Fibroblast of villous mesenchyme (primary cell): ENCODE measurements at regions not wholly inside any gene's neighbourhood (a gene's known extent, or its start where the extent isn't known, plus 50 kb on each side); places are given as distances from the start of the nearest gene placed in this dataset.
"Not testable (repeated sequence)": the region's sequence is repeated elsewhere in the genome, so short reads cannot be mapped to it uniquely, and the experiment has no call there.

Source experiments
- DNase-seq: peaks from one replicate; pipeline ENCODE4 v3.0.0-alpha.2; 2010; ENCODE audit warnings: low read depth
- H3K4me3 ChIP-seq: 2 replicates; pipeline ENCODE4 v1.5.1; 2011; ENCODE audit warnings: low read depth, mild to moderate bottlenecking, low read length
- TF ChIP-seq, protein P1 (sequence below): IDR thresholded peaks from 2 replicates; pipeline ENCODE4 v1.5.1; 2012; ENCODE audit warnings: low read depth, mild to moderate bottlenecking, low read length; ENCODE audit not compliant: insufficient read depth

DNA sequence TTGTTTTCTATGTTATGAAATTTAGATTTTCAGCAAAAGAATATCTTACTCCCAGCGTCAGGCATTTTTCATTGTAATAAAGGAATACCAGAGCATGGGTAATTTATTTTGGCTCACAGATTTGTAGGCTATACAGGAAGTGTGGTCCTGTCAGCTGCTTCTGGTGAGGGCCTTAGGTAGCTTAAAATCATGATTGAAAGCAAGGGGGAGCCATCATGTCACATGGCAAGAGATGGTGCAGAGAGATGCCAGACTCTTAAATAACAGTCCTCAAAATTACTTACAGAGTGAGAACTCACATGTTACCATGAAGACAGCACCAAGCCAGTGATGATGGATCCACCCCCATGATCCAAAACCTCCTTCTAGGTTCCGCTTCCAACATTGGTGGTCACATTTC is 825.0 kb upstream of the CHORDC1 start:
- no peak overlapping the region for H3K4me3 ChIP-seq
- TF ChIP-seq, protein P1, sequence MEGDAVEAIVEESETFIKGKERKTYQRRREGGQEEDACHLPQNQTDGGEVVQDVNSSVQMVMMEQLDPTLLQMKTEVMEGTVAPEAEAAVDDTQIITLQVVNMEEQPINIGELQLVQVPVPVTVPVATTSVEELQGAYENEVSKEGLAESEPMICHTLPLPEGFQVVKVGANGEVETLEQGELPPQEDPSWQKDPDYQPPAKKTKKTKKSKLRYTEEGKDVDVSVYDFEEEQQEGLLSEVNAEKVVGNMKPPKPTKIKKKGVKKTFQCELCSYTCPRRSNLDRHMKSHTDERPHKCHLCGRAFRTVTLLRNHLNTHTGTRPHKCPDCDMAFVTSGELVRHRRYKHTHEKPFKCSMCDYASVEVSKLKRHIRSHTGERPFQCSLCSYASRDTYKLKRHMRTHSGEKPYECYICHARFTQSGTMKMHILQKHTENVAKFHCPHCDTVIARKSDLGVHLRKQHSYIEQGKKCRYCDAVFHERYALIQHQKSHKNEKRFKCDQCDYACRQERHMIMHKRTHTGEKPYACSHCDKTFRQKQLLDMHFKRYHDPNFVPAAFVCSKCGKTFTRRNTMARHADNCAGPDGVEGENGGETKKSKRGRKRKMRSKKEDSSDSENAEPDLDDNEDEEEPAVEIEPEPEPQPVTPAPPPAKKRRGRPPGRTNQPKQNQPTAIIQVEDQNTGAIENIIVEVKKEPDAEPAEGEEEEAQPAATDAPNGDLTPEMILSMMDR = no peak
- no peak for DNase-seq

DNA sequence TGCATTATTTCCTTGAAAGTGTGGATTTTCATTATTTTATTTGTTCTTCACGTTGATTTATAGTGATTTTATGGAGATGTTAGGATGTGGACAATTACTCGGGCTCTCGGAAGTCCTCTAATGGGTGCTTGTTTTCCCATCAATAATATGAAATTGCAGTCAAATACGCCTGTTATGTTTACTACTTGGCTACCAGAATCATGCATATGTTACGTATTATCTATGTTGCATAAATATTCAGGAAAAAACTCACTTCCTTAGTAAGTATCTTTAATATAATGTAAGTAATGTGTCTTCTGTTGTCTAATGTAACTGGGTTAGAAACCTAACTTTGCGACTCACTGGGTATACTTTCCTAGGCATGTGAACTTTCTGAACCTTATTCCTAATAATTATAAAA is 823.4 kb upstream of the CHORDC1 start:
- no peak for DNase-seq
- TF ChIP-seq, protein P1 = no peak
- H3K4me3 ChIP-seq = no peak overlapping the region

DNA sequence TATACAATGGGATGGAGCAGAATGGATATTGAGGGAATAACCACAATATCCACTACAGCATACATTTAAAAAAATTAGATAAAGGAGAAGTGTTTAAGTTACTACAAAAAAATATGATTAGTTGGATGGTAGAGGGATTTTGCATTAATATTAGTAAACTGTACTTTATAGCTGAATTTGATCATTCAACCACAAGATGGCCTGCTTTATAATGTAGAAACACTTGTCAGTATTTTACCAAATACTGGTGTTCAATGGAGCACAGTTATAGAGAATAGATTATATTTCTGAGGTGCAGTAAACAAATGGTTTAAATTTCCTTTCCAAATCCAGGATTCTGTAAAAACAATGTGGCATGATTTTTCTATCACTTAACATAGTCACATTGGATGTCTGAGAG is 818.8 kb upstream of the CHORDC1 start:
- DNase-seq = no peak
- H3K4me3 ChIP-seq = no peak overlapping the region
- TF ChIP-seq, protein P1 = peak; percentile 19

DNA sequence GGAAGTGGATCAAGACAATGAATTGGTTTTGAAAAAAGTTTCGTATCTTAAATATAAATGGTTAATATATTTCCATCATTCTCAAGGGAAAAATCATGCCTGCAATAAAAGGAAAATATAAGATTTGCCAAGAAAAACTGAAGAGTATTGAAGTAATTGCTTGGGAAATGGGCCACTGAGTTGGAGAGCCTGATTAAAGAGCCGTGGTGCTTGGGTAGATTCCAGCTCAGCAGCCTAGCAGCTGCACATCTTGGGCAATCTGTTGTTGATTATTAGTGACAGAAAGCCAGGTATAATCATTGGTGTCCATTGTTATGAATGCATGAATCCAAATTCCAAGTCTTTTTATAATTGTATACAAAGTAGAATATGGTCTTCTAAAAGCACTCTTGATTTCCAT is 800.9 kb upstream of the CHORDC1 start:
- no peak overlapping the region for H3K4me3 ChIP-seq
- TF ChIP-seq, protein P1 = no peak
- no peak for DNase-seq

DNA sequence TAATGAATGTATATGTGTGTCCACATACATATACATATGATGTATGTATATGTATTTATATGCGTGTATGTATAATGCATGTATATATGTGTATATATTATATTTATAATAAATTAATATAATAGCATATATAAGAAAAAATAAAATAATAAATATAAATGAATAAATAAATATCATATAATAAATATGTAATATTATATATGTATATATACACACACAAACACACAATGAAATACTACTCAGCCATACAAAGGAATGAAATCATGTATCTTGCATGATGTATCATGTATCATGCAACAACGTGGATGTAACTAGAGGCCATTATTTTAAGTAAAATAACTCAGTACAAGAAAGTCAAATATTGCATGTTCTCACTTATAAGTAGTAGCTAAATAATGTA is 788.7 kb upstream of the CHORDC1 start:
- DNase-seq = no peak
- H3K4me3 ChIP-seq = no peak overlapping the region
- TF ChIP-seq, protein P1 = no peak

DNA sequence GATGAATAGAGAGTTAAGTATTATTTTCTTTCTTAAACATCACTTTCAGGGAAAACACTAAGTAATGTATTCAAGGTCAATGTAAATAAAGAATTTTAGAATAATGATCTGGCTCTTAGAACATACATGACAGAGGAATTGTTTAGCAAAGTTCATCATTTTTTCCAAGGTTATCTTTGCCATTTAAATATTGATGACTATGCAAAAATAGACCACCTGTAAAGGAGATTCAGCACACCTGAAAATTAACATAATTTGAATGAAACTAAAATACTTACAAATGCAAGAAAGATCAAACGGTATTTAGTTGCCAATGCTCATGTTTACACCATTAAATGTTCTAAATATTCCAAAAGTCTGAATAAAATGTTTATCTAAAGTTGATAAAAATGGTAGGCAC is 782.6 kb upstream of the CHORDC1 start:
- H3K4me3 ChIP-seq = no peak overlapping the region
- TF ChIP-seq, protein P1 = no peak
- DNase-seq = no peak

DNA sequence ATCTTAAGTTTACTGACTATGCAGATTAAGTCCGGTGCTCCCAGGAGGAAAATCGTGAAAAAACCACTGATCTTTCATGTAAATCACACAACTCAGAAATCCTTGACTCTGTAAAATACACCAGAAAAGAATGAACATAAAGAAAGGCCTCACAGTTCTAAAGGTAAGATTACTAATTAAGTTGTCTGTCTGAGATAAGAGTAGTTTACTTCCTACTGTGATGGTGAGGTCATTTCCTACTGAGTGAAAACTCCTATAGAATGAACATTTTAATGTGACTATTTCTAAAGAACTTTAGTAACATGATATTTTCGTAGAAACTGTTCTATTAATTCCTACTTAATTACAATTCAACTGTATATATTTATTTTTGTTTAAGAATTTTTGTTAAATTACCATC is 774.4 kb upstream of the CHORDC1 start:
- no peak overlapping the region for H3K4me3 ChIP-seq
- DNase-seq = no peak
- TF ChIP-seq, protein P1 = no peak

DNA sequence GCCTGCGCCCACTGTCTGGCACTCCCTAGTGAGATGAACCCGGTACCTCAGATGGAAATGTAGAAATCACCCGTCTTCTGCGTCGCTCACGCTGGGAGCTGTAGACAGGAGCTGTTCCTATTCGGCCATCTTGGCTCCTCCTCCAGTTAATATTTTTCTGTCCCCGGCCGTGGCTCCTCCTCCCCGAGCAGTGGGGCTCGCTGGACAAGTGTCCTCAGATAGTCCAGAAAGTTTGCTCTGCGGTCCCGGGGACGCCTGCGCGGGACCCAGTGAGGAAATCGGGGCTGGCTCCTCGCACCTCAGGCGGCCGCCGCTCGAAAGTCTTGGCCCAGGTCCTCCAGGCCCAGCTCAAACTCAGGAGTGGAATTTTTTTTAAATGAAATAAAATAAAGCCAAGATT is 749.3 kb upstream of the CHORDC1 start:
- H3K4me3 ChIP-seq, DNase-seq: not testable (repeated sequence)
